Activated CD8-positive, alpha-beta memory T cell treated with anti-CD3 and anti-CD28 coated beads, Interleukin-2, amount 50 U/mL, for 1 hour (primary cell): ENCODE measurements at regions not wholly inside any gene's neighbourhood (a gene's known extent, or its start where the extent isn't known, plus 50 kb on each side); places are given as distances from the start of the nearest gene placed in this dataset.
"Not testable (repeated sequence)": the region's sequence is repeated elsewhere in the genome, so short reads cannot be mapped to it uniquely, and the experiment has no call there.

Experiments used
- DNase-seq: peaks from one replicate; pipeline ENCODE4 v3.0.0-alpha.2; 2020; ENCODE audit errors: extremely low read depth

DNA sequence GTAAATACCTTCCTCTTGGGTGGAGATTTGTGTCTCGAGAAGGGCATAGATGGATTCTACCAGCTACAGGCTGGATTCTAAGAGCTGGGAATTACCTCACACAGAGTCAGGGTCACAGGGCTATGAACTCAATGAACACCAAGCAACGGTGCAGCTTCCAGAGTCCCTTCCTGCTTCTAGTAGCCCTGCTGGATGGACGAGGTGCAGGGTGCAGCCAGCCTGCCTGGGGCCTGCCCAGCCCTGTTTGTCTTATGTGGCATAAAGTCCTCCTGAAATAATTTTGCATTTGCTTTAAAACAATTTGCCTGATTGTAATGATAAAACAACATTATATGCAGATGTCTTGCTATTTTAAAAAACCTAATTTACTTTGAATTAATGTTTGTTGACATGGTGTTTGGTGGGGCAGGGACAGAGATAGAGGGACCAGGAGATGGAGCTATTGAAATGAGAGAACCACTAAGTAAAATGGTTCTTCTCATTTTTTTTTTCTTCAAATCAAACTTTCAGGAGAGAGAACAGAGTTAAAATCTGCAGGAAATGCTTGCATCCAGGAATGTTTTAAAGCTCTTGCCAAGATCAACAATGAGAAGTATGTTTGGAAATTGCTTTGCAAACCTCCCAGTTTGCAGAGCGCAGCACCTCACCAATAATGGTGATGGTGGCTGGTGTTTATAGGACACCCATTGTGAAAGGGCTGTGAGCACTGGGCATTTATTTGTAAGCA is 305.4 kb upstream of the PODXL start:
- no peak for DNase-seq

DNA sequence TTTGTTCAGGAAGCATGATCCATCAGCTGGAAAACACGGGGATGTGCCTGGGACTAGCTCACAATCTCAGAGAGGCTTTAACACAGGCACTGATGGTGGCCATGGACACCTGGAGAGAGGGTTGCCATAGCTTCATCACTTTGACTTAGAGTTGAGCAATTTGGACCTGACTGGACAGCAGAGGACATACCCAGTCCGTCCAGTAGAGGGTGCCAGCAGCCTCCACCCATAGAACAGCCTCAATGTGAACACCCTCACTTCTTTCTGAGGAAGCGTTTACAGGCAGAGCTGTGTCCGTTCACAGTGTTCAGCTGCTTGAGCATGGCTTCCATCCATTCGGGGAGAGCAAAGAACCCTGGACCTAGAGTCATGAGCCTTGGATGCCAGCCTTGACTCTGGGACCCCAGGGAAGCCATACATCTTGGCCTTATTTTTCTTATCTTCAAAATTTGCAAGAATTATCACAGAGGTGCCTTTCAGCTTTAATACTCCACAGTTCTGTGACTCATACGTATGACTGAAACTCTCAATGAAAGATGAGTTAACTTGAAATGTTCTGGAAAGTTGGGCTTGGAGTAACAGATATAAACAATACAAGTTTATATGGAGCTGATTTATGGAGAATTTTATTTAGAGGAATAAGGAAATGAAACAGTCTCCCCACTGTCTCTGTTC is 302.9 kb upstream of the PODXL start:
- DNase-seq: no peak

GRCh38 chr7:131858611-131859010 is 302.2 kb upstream of the PODXL start:
- DNase-seq: no peak

GRCh38 chr7:131849472-131849871 is 293.0 kb upstream of the PODXL start:
- DNase-seq: no peak

GRCh38 chr7:131848033-131848432 is 291.6 kb upstream of the PODXL start:
- no peak for DNase-seq

- no peak for DNase-seq
These were observed 289.3 kb upstream of the PODXL start for GRCh38 chr7:131845573-131846314.

DNA sequence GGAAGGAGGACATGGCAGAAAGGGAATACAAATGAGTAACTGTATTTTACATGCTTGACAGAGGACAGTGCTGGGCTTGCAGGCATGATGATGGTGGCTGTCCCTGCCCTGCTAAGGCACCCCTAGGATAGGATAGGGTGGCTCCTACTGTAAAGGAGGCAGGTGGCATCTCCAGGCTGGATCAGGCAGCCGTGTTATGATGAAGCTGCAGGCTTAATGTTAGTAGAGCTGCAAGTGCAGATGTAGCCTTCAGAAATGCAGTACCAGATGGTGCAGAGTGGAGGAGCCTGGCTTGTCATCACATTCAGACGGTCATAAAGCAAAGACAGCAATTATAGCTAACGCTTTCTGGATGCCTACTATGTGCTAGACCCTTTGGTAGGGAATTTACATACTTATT is 287.9 kb upstream of the PODXL start:
- no peak for DNase-seq

GRCh38 chr7:131843898-131844331 is 287.5 kb upstream of the PODXL start:
- no peak for DNase-seq

DNA sequence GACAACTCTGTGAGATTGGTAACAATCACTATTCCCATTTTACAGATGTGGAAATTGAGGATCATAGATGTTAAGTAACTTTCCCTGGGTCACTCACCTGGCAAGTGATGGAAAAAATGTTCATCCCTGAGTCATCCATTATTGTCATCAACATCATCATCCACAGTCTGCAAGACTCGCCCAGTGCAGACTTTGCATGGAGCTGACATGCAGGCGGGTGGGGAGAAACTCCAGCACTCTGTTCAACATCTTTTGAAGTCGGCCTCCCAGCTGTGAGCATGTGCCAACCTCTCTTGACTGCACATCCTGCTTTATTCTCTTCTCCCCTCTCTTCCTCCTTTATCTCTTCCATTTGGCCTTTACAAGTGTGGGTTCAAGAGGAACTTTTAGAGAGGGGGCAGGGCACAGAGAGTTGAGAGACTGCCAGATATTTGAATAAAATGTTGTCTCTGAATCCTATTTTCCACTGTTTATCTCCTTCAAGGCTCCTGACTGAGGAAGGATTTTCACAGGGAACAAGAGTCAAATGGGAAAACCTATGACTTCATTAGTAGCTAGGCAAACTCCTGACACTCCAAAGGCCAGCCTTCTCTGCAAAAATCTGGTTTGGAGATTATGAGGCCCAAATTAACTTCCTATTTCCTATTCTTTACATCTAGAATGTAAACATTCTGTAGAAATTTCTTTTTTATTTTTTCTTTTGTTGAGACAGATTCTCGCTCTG is 283.7 kb upstream of the PODXL start:
- no peak for DNase-seq

DNA sequence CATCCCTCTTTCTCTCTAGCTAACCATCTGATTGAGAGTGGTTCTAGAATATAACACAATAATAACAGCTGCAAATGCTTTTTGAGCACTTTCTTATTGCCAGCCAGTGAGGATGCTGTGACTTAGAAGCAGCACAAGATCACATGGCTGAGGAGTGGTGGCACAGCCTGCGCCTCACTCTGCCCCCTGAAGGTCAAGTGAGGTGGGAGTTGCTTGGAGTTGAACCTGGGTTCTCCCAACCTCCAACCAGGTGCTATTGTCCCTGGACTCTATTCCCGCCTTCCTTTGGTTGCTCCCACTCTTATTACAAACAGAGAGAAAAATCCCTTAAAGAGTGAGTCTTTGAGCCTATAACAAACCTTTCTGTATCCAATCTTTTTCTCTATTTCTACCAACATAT is 280.3 kb upstream of the PODXL start:
- no peak for DNase-seq

DNA sequence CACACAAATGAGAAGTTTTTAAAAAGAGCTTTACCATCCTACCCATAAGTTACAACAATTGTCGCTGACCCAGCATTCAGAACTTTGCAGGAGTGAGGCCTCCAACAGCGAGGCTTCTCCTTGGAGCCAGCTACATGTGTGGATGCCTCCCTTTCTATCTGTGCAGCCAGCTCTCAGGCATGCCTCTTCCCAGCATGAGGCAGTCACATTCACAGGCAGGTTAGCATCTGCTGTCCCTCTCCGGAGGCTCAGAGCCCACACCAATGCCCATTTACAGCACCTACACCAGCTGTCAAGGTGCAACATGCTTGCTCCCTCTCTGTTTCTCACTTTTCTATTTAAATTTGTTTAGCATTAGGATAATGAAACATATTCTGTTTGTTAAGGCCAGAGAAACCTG is 278.7 kb upstream of the PODXL start:
- DNase-seq: no peak

GRCh38 chr7:131830681-131831080 is 274.3 kb upstream of the PODXL start:
- no peak for DNase-seq

- no peak for DNase-seq
These were observed 273.6 kb upstream of the PODXL start for GRCh38 chr7:131829947-131830558.

DNA sequence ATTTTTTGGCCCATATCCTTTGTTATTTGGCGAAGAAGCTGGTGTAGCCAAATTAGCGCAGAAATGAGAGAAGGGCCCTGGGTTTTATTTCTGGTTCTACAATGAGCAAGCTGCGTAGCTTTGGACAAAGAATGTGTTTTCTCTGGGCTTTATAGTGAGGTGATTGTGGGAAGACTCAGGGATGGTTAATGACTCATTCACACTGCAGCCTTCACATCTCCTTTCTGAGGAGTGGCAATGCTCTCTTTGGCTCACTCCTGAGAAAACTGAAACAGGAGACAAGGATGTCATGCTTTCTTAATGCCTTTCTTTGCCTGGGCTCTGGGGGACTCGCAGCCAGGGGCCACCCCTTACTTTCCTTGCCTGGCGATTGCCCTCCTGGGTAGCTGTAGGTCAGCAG is 271.0 kb upstream of the PODXL start:
- DNase-seq: no peak

GRCh38 chr7:131826960-131827359 is 270.5 kb upstream of the PODXL start:
- DNase-seq: no peak

DNA sequence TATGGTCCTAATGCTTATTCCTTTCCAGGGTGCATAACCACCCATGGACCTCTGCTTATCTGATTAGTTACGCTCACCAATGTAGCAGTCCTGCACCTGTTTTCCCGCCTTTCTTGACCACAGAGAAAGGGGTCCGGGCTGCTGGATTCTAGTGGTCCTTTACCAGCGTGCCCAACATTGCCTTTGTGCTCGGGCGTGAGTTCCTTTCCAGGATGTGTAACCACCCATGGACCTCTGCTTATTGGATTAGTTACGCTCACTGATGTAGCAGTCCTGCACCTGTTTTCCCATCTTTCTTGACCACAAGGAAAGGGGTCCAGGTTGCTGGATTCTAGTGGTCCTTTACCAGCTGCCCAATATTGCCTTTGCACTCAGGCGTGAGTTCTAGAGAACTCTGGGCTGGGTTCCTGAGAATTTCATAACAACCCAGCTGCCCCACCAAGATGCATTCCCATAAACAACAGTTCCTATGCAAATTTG is 267.6 kb upstream of the PODXL start:
- not testable (repeated sequence) for DNase-seq

DNA sequence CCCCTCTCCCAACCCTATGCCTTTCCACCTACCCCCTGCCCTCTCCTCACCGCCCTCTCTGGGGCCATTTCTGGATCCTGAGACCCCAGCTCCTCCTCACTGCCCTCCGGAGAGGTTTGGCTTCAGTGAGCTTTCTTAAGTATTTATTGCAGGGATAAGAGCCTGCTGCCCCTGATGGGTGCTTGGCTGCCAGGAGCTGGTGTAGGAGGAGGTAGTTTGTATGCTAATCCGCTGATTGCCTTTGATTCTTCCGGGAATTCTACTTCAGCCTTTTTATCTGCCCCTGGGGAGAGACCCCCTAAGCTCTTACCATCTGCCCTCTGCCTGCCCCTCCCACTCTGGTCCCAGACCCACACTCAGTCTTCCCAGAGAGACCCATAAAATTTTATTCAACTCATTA is 263.5 kb upstream of the PODXL start:
- DNase-seq: no peak

DNA sequence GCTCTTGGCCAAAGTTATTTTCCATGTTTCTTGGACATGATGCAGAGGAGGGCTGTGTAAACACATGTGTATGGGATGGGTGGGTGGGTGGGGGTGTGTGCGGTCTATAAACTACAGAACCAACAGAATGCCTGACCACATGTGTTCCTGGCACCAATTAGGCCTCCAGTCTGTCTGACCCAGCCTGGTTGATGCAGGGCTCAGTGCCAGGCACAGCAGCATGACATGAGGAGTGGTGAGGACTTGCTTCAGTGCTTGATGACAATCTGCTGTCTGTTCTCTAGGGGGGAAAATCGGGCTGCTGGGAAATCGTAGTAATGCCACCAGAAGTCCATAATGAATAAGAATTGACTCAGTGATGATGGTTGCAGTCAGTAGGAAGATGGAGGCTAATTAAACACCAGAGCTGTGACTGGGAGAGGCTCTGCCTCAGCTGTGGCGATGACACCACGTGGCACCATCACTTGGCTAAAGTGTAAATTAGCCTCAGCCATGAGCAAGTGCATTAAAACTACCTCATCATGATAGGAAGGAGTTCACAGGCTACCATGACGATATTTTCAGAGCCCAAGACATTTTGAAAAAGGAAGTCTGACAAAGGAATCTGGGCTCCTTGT is 260.1 kb upstream of the PODXL start:
- DNase-seq: no peak

- DNase-seq: no peak
These were observed 252.3 kb upstream of the PODXL start for GRCh38 chr7:131808736-131809135.

DNA sequence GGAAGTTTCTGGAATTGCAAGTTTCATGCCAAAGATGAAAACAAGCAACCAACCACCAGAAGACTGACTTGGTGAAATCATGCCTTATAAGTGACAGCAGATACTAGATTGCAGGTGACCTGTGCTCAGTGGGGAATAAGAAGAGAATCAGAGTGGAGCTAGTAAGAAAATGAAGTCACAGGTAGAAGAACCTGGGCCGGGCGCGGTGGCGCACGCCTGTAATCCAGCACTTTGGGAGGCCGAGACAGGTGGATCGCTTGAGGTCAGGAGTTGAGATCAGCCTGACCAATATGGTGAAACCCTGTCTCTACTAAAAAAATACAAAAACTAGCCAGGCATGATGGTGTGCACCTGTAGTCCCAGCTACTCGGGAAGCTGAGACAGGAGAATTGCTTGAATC is 251.7 kb upstream of the PODXL start:
- not testable (repeated sequence) for DNase-seq

DNA sequence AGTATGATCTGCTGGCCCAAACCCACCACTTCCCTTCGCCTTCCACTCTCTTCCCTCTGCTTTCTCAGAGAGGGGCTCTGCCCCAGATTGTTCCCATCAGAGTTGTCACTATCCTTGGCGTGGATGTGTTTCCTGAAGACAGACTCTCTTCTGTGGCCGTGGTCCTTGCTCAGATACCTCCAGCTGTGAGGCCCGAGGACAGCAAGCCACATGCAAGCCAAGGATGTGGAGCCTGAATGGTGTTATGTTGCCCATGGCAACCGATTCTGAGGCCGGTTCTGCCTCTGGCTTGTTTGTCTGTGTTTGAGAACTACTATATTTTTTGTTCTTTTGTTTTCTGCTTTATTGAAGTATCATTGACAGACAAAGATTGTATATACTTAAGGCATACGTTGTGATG is 247.4 kb upstream of the PODXL start:
- DNase-seq: no peak
